ENCODE measurements at regions not wholly inside any gene's neighbourhood (a gene's known extent, or its start where the extent isn't known, plus 50 kb on each side); places are given as distances from the start of the nearest gene placed in this dataset.

- TF ChIP-seq CTCF (conservative IDR thresholded peaks at IDR 0.05) = no peak
- DNase-seq (ENCODE audit: extremely low spot score, unreplicated experiment) = no peak
- Mint-ChIP-seq H3K4me3 (no peak overlapping the region), H3K4me1 (ENCODE audit: unreplicated experiment) (no peaks in the 10 kb centered on the region), H3K27me3 (peaks cover 40% of the 10 kb centered on the region), H3K36me3 (no peaks in the 10 kb centered on the region), H3K9me3 (no peaks in the 10 kb centered on the region), H3K27ac (no peak overlapping the region)
Measured at GRCh38 chr13:111920306-111920931, 146.5 kb upstream of the SOX1 start.

- Mint-ChIP-seq H3K27me3 (peaks cover 38% of the 10 kb centered on the region), H3K4me1 (ENCODE audit: unreplicated experiment) (no peaks in the 10 kb centered on the region), H3K27ac (no peak overlapping the region), H3K9me3 (no peaks in the 10 kb centered on the region), H3K36me3 (no peaks in the 10 kb centered on the region), H3K4me3 (no peak overlapping the region)
- TF ChIP-seq CTCF (conservative IDR thresholded peaks at IDR 0.05) = no peak
- no peak for DNase-seq (ENCODE audit: extremely low spot score, unreplicated experiment)
Measured at GRCh38 chr13:111920932-111921705, 145.8 kb upstream of the SOX1 start.

- no peak overlapping the region for H3K4me3 Mint-ChIP-seq
- H3K27me3 Mint-ChIP-seq = peaks cover 39% of the 10 kb centered on the region
- H3K36me3 Mint-ChIP-seq = no peaks in the 10 kb centered on the region
- H3K9me3 Mint-ChIP-seq = no peaks in the 10 kb centered on the region
- no peaks in the 10 kb centered on the region for H3K4me1 Mint-ChIP-seq (ENCODE audit: unreplicated experiment)
- no peak overlapping the region for H3K27ac Mint-ChIP-seq
- no peak for DNase-seq (ENCODE audit: extremely low spot score, unreplicated experiment)
- no peak for TF ChIP-seq CTCF (conservative IDR thresholded peaks at IDR 0.05)
Measured at GRCh38 chr13:111922086-111922485, 144.9 kb upstream of the SOX1 start.

GRCh38 chr13:111923439-111923838 lies 143.5 kb upstream of the SOX1 start:
- Mint-ChIP-seq H3K27me3 (peaks cover 37% of the 10 kb centered on the region), H3K4me1 (ENCODE audit: unreplicated experiment) (no peaks in the 10 kb centered on the region), H3K4me3 (no peak overlapping the region), H3K27ac (no peak overlapping the region), H3K36me3 (no peaks in the 10 kb centered on the region), H3K9me3 (no peaks in the 10 kb centered on the region)
- no peak for TF ChIP-seq CTCF (conservative IDR thresholded peaks at IDR 0.05)
- DNase-seq (ENCODE audit: extremely low spot score, unreplicated experiment) = no peak

GRCh38 chr13:111923991-111924677 lies 142.8 kb upstream of the SOX1 start:
- Mint-ChIP-seq H3K9me3 (no peaks in the 10 kb centered on the region), H3K36me3 (no peaks in the 10 kb centered on the region), H3K27ac (no peak overlapping the region), H3K4me3 (no peak overlapping the region), H3K4me1 (ENCODE audit: unreplicated experiment) (no peaks in the 10 kb centered on the region), H3K27me3 (peaks cover 41% of the 10 kb centered on the region)
- DNase-seq (ENCODE audit: extremely low spot score, unreplicated experiment) = no peak
- TF ChIP-seq CTCF (conservative IDR thresholded peaks at IDR 0.05) = no peak
